GM10266 (cell line): ENCODE measurements at regions not wholly inside any gene's neighbourhood (a gene's known extent, or its start where the extent isn't known, plus 50 kb on each side); places are given as distances from the start of the nearest gene placed in this dataset.

ENCODE experiments used
- DNase-seq: peaks from one replicate; pipeline ENCODE4 v3.0.0; 2012; ENCODE audit errors: extremely low spot score
- TF ChIP-seq, protein P1 (sequence below): IDR thresholded peaks from 2 replicates; pipeline ENCODE4 v1.5.1; 2012; ENCODE audit warnings: mild to moderate bottlenecking, low read depth; ENCODE audit not compliant: control insufficient read depth, insufficient read depth; ENCODE audit errors: missing control alignments

DNA sequence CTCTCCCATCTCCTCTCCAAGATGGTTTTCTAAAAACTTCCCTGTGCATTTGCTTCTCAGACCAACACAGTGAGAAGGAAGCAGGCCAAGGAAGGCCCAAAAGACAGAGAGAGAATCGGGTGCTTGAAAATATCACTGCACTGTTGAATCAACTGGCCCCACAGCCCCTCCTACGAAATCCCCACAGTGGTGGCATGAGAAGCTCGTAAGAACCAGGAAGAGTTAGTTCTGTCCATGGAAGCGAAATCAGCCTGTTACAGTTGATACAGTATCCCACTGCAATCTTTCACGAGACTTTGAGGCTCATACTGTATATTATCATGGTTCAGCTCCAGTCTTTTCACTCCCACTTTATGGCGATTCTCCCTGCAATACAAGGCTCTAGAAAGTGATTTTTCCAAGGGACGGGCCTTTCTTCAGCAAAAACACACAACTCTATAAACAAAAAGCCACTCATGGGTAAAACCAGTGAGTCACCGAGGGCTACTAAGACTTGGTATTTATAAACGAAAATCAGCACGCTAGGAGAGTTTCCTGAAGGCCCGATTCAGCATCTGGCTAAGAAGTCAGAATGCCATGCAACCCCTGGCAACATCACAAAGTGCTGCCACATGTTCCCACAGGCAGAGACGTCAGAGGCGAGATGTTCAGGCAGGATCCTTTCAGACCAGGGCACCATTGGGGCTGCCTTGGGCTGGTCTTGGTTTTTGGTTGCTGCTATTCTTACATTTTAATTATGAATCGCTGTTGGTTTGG, 185.7 kb downstream of the IRX5 start:
- TF ChIP-seq, protein P1, sequence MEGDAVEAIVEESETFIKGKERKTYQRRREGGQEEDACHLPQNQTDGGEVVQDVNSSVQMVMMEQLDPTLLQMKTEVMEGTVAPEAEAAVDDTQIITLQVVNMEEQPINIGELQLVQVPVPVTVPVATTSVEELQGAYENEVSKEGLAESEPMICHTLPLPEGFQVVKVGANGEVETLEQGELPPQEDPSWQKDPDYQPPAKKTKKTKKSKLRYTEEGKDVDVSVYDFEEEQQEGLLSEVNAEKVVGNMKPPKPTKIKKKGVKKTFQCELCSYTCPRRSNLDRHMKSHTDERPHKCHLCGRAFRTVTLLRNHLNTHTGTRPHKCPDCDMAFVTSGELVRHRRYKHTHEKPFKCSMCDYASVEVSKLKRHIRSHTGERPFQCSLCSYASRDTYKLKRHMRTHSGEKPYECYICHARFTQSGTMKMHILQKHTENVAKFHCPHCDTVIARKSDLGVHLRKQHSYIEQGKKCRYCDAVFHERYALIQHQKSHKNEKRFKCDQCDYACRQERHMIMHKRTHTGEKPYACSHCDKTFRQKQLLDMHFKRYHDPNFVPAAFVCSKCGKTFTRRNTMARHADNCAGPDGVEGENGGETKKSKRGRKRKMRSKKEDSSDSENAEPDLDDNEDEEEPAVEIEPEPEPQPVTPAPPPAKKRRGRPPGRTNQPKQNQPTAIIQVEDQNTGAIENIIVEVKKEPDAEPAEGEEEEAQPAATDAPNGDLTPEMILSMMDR: no peak
- no peak for DNase-seq

DNA sequence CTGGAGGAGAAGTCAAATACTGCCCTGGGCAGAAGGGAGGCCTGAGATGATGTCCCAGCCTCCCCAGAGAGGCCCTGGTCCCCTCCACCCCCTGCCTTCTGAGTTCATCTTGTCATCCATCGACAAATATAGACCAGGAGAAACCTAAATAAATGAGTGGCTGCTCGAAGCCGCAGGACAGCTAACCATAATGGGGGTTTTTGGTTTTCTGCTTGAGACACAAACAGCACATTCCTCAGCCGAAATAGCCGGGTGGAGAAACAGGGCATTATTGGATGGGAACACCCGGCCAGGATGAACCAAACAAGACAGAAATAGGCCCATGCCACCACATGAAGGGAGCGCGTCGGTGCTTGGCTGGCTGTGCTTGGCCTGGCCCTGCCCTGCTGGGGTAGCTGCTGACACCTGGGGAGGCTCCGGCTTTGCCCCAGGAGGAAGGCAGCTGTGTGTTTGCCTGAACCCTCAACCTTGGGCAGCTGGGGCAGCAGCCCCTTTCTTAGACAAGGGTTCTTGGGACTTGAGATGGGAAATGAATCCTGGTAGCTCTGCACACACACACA, 188.1 kb downstream of the IRX5 start:
- TF ChIP-seq, protein P1: no peak
- DNase-seq: no peak

DNA sequence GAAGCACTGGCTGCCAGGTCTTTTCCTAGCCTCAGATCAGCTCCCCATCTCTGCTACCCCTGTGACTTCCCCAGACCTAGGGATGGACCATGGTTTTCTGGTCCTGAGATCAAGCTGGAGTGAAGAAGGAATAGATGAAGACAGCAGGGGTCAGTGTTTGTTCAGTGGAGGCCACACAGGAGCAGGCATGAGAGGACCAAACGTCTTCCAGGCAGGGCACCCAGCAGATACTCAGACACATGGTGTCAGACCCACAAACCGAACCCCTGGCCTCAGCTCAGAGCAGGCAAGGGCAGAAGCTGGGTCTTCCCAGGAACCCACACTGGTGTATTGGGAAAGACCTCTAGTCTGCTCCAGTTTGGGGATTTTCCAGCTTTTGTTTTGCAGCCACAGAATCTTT, 189.7 kb downstream of the IRX5 start:
- DNase-seq: no peak

DNA sequence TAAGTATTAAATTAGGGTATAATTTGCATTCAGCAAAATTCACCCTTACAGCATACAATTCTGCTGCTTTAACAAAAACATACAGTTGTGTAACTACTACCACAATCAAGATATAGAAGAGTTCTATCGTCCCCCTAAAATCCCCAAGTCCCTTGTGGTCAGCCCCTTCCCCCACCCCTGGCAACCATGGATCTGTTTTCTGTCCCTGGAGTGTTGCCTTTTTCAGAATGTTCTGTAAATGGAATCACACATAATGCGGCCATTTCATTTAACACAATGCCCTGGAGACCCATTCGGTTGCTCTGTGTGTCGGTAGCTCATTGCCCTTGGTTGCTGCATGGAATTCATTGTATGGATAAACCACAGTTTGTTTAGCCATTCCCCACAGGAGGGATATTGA, 190.2 kb downstream of the IRX5 start:
- no peak for DNase-seq
- TF ChIP-seq, protein P1: no peak

More for the DNA sequence above, 189.7 kb downstream of the IRX5 start:
- TF ChIP-seq, protein P1: no peak

DNA sequence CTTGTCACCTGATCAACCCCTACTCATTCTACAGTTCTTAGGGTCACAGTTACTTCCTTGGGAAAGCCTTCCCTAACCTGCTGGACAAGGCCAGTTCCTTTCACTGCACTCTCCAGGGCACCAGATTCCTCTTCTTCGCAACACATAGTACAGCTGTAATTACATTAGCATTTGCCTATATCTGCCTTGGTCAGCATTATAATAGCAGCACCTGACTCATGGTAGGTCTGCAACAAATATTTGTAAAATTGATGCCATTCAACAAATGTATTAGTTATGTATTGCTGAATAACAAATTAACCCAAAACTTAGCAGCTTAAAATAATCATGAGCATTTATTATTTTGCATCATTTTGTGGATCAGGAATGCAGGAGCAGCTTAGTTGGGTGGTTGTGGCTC, 193.0 kb downstream of the IRX5 start:
- no peak for DNase-seq
- TF ChIP-seq, protein P1: no peak

GRCh38 chr16:55125818-55126385, 195.2 kb downstream of the IRX5 start:
- TF ChIP-seq, protein P1: no peak
- DNase-seq: no peak

GRCh38 chr16:55126456-55126855, 195.8 kb downstream of the IRX5 start:
- TF ChIP-seq, protein P1: no peak

More at GRCh38 chr16:55126456-55126855, 195.8 kb downstream of the IRX5 start:
- DNase-seq: no peak
